Adrenal gland (tissue), 5 donors: ENCODE measurements at regions not wholly inside any gene's neighbourhood (a gene's known extent, or its start where the extent isn't known, plus 50 kb on each side); places are given as distances from the start of the nearest gene placed in this dataset.

Source experiments
- POLR2A ChIP-seq, 2 donors: fragments of 450-650 bp; IDR thresholded peaks; one replicate each; pipeline ENCODE4 v1.6.1; 2017; ENCODE audit warnings: antibody characterized with exemption in 2 of 2, mild to moderate bottlenecking in 2 of 2, moderate library complexity in 1 of 2
- TF ChIP-seq, protein P1 (sequence below), 6 experiments: fragments of 450-650 bp in 4 of 6; fragments of 200-600 bp in 2 of 6; sonication (generic) in 1 of 6; IDR thresholded peaks; 1 replicate in 5 of 6; 2 replicates in 1 of 6; pipeline versions ENCODE4 v1.5.1 to v1.8.0; 2016 to 2021; ENCODE audit warnings: antibody characterized with exemption in 6 of 6, mild to moderate bottlenecking in 2 of 6, moderate library complexity in 1 of 6
- donor health status: DM: no; HTN: no; CAD: no.

GRCh38 chr16:61549327-61549726 lies 486.9 kb downstream of the CDH8 start:
- TF ChIP-seq POLR2A (IDR thresholded peaks at IDR 0.05), result no peak
- TF ChIP-seq, protein P1, sequence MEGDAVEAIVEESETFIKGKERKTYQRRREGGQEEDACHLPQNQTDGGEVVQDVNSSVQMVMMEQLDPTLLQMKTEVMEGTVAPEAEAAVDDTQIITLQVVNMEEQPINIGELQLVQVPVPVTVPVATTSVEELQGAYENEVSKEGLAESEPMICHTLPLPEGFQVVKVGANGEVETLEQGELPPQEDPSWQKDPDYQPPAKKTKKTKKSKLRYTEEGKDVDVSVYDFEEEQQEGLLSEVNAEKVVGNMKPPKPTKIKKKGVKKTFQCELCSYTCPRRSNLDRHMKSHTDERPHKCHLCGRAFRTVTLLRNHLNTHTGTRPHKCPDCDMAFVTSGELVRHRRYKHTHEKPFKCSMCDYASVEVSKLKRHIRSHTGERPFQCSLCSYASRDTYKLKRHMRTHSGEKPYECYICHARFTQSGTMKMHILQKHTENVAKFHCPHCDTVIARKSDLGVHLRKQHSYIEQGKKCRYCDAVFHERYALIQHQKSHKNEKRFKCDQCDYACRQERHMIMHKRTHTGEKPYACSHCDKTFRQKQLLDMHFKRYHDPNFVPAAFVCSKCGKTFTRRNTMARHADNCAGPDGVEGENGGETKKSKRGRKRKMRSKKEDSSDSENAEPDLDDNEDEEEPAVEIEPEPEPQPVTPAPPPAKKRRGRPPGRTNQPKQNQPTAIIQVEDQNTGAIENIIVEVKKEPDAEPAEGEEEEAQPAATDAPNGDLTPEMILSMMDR (IDR thresholded peaks at IDR 0.05), result no peak
